Keratinocyte (primary cell): ENCODE measurements at regions not wholly inside any gene's neighbourhood (a gene's known extent, or its start where the extent isn't known, plus 50 kb on each side); places are given as distances from the start of the nearest gene placed in this dataset.

Experiments used
- DNase-seq: peaks from one replicate; pipeline ENCODE4 v3.0.0-alpha.2; 2011; ENCODE audit warnings: low read depth, missing footprints, low spot score
- FAIRE-seq: peaks from 2 replicates; lab custom pipeline; 2011; peaks lifted over from hg19 to GRCh38; lab: Jason Lieb, UNC
- H2AFZ ChIP-seq: 2 replicates; pipeline ENCODE4 v1.6.0; 2012; ENCODE audit warnings: low read length, control low read depth, inconsistent platforms; ENCODE audit not compliant: control insufficient read depth
- H3K27ac ChIP-seq: 2 replicates; pipeline ENCODE4 v1.5.1; 2011; ENCODE audit warnings: low read length; ENCODE audit not compliant: control insufficient read depth, insufficient read depth
- H3K27me3 ChIP-seq: 3 replicates; pipeline ENCODE4 v1.6.0; 2011; ENCODE audit warnings: low read length; ENCODE audit not compliant: control insufficient read depth, insufficient read depth; ENCODE audit errors: extremely low read depth
- H3K36me3 ChIP-seq, 2 experiments: 2 replicates in 1 of 2; 3 replicates in 1 of 2; pipeline ENCODE4 v1.5.1; 2011; ENCODE audit warnings: low read length in 2 of 2, mild to moderate bottlenecking in 1 of 2; ENCODE audit not compliant: control insufficient read depth in 2 of 2, insufficient read depth in 2 of 2; ENCODE audit errors: extremely low read depth in 1 of 2
- H3K4me1 ChIP-seq: 3 replicates; pipeline ENCODE4 v1.5.1; 2011; ENCODE audit warnings: low read length; ENCODE audit not compliant: control insufficient read depth, insufficient read depth; ENCODE audit errors: extremely low read depth
- H3K4me2 ChIP-seq: 3 replicates; pipeline ENCODE4 v1.6.0; 2011; ENCODE audit warnings: low read depth, low read length; ENCODE audit not compliant: control insufficient read depth, insufficient read depth; ENCODE audit errors: extremely low read depth
- H3K4me3 ChIP-seq, 3 experiments: fragments of 200-600 bp in 1 of 3; sonication (generic) in 1 of 3; 2 replicates in 2 of 3; 3 replicates in 1 of 3; pipeline ENCODE4 v1.5.1; 2011 to 2016; ENCODE audit warnings: low read length in 3 of 3, mild to moderate bottlenecking in 3 of 3, control low read depth in 2 of 3, inconsistent platforms in 1 of 3, low read depth in 1 of 3, mixed read lengths in 1 of 3, mixed run types in 1 of 3, moderate library complexity in 1 of 3; ENCODE audit not compliant: control insufficient read depth in 2 of 3, insufficient read depth in 2 of 3; ENCODE audit errors: extremely low read depth in 1 of 3
- H3K79me2 ChIP-seq: 2 replicates; pipeline ENCODE4 v1.6.0; 2012; ENCODE audit warnings: low read length; ENCODE audit not compliant: control insufficient read depth, insufficient read depth
- H3K9ac ChIP-seq: 3 replicates; pipeline ENCODE4 v1.6.0; 2011; ENCODE audit warnings: low read length; ENCODE audit not compliant: control insufficient read depth, insufficient read depth; ENCODE audit errors: extremely low read depth
- H3K9me1 ChIP-seq: 3 replicates; pipeline ENCODE4 v1.6.0; 2011; ENCODE audit warnings: low read length; ENCODE audit not compliant: control insufficient read depth, insufficient read depth; ENCODE audit errors: extremely low read depth
- H3K9me3 ChIP-seq: 2 replicates; pipeline ENCODE4 v1.5.1; 2012; ENCODE audit warnings: low read depth, low read length; ENCODE audit not compliant: control insufficient read depth
- H4K20me1 ChIP-seq: 3 replicates; pipeline ENCODE4 v1.6.0; 2011; ENCODE audit warnings: low read length; ENCODE audit not compliant: control insufficient read depth, insufficient read depth; ENCODE audit errors: extremely low read depth
- CTCF ChIP-seq, 3 experiments: IDR thresholded peaks in 1 of 3; conservative IDR thresholded peaks in 1 of 3; optimal IDR thresholded peaks in 1 of 3; 2 replicates in 2 of 3; 3 replicates in 1 of 3; pipeline versions ENCODE3 to v1.5.1; 2011; ENCODE audit warnings: low read length in 3 of 3, mild to moderate bottlenecking in 3 of 3, moderate library complexity in 2 of 3, control low read depth in 1 of 3, inconsistent platforms in 1 of 3; ENCODE audit not compliant: insufficient read depth in 2 of 3; ENCODE audit errors: extremely low read depth in 1 of 3
- EZH2 ChIP-seq: IDR thresholded peaks from one replicate; pipeline ENCODE4 v1.6.1; 2012; ENCODE audit warnings: inconsistent platforms, mild to moderate bottlenecking, low read length, moderate library complexity
- dilution Hi-C: fragments of 300-500 bp; cut with MboI; formaldehyde crosslinking; loops from one replicate; pipeline ENCODE4 v1.7.0; 2020; ENCODE audit warnings: low sequenced_read_pairs; ENCODE audit not compliant: extremely low pct_ligation_motif_present

GRCh38 chr4:156656896-156657295 lies 314.7 kb downstream of the PDGFC start:
- no peak for FAIRE-seq
- TF ChIP-seq EZH2 (no peak), CTCF (optimal IDR thresholded peaks at IDR 0.05 in 1 of 3, IDR thresholded peaks at IDR 0.05 in 1 of 3, conservative IDR thresholded peaks at IDR 0.05 in 1 of 3; ENCODE audit: extremely low read depth in 1 of 3, insufficient read depth in 2 of 3, low read length in 3 of 3) (no peak)
- dilution Hi-C loops, result no loop called here

GRCh38 chr4:156654410-156654809 lies 317.2 kb downstream of the PDGFC start:
- no peak for DNase-seq
- TF ChIP-seq EZH2 (no peak), CTCF (optimal IDR thresholded peaks at IDR 0.05 in 1 of 3, IDR thresholded peaks at IDR 0.05 in 1 of 3, conservative IDR thresholded peaks at IDR 0.05 in 1 of 3; ENCODE audit: extremely low read depth in 1 of 3, insufficient read depth in 2 of 3, low read length in 3 of 3) (no peak)
- no peak overlapping the region for H3K9ac ChIP-seq

More at GRCh38 chr4:156656896-156657295, 314.7 kb downstream of the PDGFC start:
- H3K79me2 ChIP-seq, result no peaks in the 10 kb centered on the region
- H3K27me3 ChIP-seq, result no peaks in the 10 kb centered on the region
- no peaks in the 10 kb centered on the region for H3K36me3 ChIP-seq
- peak overlapping the region; percentile 45 for H3K4me2 ChIP-seq
- no peak overlapping the region for H3K9ac ChIP-seq
- H2AFZ ChIP-seq, result peak overlapping the region; percentile 45
- no peak overlapping the region for H3K4me3 ChIP-seq
- no peaks in the 10 kb centered on the region for H3K9me1 ChIP-seq
- no peaks in the 10 kb centered on the region for H3K9me3 ChIP-seq
- no peak overlapping the region for H3K27ac ChIP-seq
- peaks cover 8% of the 10 kb centered on the region for H3K4me1 ChIP-seq
- no peak for DNase-seq
- no peaks in the 10 kb centered on the region for H4K20me1 ChIP-seq

More at GRCh38 chr4:156654410-156654809, 317.2 kb downstream of the PDGFC start:
- no peak overlapping the region for H3K4me2 ChIP-seq
- dilution Hi-C loops, result no loop called here
- H3K4me3 ChIP-seq, result no peak overlapping the region
- H2AFZ ChIP-seq, result no peak overlapping the region
- H4K20me1 ChIP-seq, result no peaks in the 10 kb centered on the region
- H3K9me3 ChIP-seq, result no peaks in the 10 kb centered on the region
- H3K27me3 ChIP-seq, result no peaks in the 10 kb centered on the region
- H3K27ac ChIP-seq, result no peak overlapping the region
- no peaks in the 10 kb centered on the region for H3K36me3 ChIP-seq
- H3K79me2 ChIP-seq, result no peaks in the 10 kb centered on the region
- H3K4me1 ChIP-seq, result peaks cover 8% of the 10 kb centered on the region
- no peaks in the 10 kb centered on the region for H3K9me1 ChIP-seq
- FAIRE-seq, result no peak
